Uterus (tissue), 2 donors: ENCODE measurements at regions not wholly inside any gene's neighbourhood (a gene's known extent, or its start where the extent isn't known, plus 50 kb on each side); places are given as distances from the start of the nearest gene placed in this dataset.

Experiments
- CTCF ChIP-seq, 4 experiments: fragments of 200-600 bp in 2 of 4; fragments of 450-650 bp in 2 of 4; sonication (generic) in 2 of 4; IDR thresholded peaks; one replicate each; pipeline ENCODE4 v1.5.1; 2016 to 2019; ENCODE audit warnings: antibody characterized with exemption in 4 of 4, mild to moderate bottlenecking in 2 of 4, moderate library complexity in 1 of 4
- POLR2A ChIP-seq, 2 donors: fragments of 450-650 bp; IDR thresholded peaks; one replicate each; pipeline ENCODE4 v1.6.1; 2016; ENCODE audit warnings: antibody characterized with exemption in 2 of 2, mild to moderate bottlenecking in 1 of 2, moderate library complexity in 1 of 2

GRCh38 chr10:65571011-65571570, 1354.7 kb upstream of the LRRTM3 start:
- no peak for TF ChIP-seq POLR2A (IDR thresholded peaks at IDR 0.05)
- TF ChIP-seq CTCF (IDR thresholded peaks at IDR 0.05), result no peak
